Smooth muscle cell (in vitro differentiated cells): ENCODE measurements at regions not wholly inside any gene's neighbourhood (a gene's known extent, or its start where the extent isn't known, plus 50 kb on each side); places are given as distances from the start of the nearest gene placed in this dataset.

ENCODE experiments used
- DNase-seq: peaks from one replicate; lab custom pipeline; 2025; ENCODE audit not compliant: unreplicated experiment; lab: John Stamatoyannopoulos, UW
- H2AFZ ChIP-seq: fragments of 200-600 bp; sonication (generic); 2 replicates; pipeline ENCODE4 v1.6.0; 2016; ENCODE audit warnings: antibody characterized with exemption, low read depth, mild to moderate bottlenecking
- H3F3A ChIP-seq: fragments of 200-600 bp; sonication (generic); 2 replicates; pipeline ENCODE4 v1.6.0; 2017; ENCODE audit warnings: antibody characterized with exemption, low read depth
- H3K27ac ChIP-seq: fragments of 200-600 bp; sonication (generic); 2 replicates; pipeline ENCODE4 v1.5.1; 2016; ENCODE audit warnings: low read depth, mild to moderate bottlenecking
- H3K27me3 ChIP-seq: fragments of 200-600 bp; sonication (generic); 2 replicates; pipeline ENCODE4 v1.6.1; 2016; ENCODE audit warnings: low read depth, mild to moderate bottlenecking
- H3K36me3 ChIP-seq: fragments of 200-600 bp; sonication (generic); 2 replicates; pipeline ENCODE4 v1.5.1; 2016; ENCODE audit warnings: low read depth
- H3K4me1 ChIP-seq: fragments of 200-600 bp; sonication (generic); 2 replicates; pipeline ENCODE4 v1.5.1; 2016; ENCODE audit warnings: low read depth
- H3K4me2 ChIP-seq: fragments of 200-600 bp; sonication (generic); 2 replicates; pipeline ENCODE4 v1.6.0; 2016; ENCODE audit warnings: mild to moderate bottlenecking
- H3K4me3 ChIP-seq: fragments of 200-600 bp; sonication (generic); 2 replicates; pipeline ENCODE4 v1.5.1; 2016; ENCODE audit warnings: mild to moderate bottlenecking
- H3K79me2 ChIP-seq: fragments of 200-600 bp; sonication (generic); 2 replicates; pipeline ENCODE4 v1.6.0; 2016; ENCODE audit warnings: low read depth, mild to moderate bottlenecking
- H3K9ac ChIP-seq: fragments of 200-600 bp; sonication (generic); 2 replicates; pipeline ENCODE4 v1.6.0; 2016; ENCODE audit warnings: low read depth
- H3K9me3 ChIP-seq: fragments of 200-600 bp; sonication (generic); replicated peaks from 2 replicates; pipeline ENCODE4 v1.5.1; 2016; ENCODE audit warnings: low read depth
- H4K20me1 ChIP-seq: fragments of 200-600 bp; sonication (generic); 2 replicates; pipeline ENCODE4 v1.6.0; 2016; ENCODE audit warnings: low read depth
- WGBS: methylation state at CpG from one replicate; pipeline ENCODE4 v1.1.7; 2016; ENCODE audit warnings: low lambda C conversion rate; 5-methylcytosine and 5-hydroxymethylcytosine counted together
- TF ChIP-seq, protein P1 (sequence below): fragments of 200-600 bp; sonication (generic); IDR thresholded peaks from 2 replicates; pipeline ENCODE4 v1.5.1; 2017; ENCODE audit warnings: borderline replicate concordance, mild to moderate bottlenecking, antibody characterized with exemption; ENCODE audit not compliant: insufficient read depth, poor library complexity, severe bottlenecking

DNA sequence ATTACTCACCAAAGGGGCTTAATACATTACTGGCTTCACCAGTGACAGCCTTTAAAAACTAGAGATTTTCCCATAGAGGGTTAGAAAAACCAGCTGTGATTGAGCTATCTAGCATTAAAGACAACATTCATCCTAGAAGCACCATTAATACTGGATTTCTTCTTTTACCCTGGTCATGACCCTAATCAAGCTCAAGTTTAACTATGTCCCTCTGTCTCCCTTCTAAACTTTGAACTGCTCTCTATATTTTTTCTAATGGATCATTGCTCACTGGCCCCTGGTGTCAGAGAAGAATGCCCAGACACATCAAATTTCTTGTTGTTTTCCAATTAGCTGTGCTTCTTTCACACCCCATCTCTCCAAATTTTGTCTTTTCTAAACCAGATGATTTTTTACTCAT lies 1101.3 kb downstream of the XPNPEP1 start:
- Histone ChIP-seq H3F3A (no peaks in the 10 kb centered on the region), H3K4me2 (no peak overlapping the region), H3K9ac (no peak overlapping the region), H4K20me1 (no peaks in the 10 kb centered on the region), H3K4me1 (no peaks in the 10 kb centered on the region), H3K27ac (no peak overlapping the region), H3K4me3 (no peak overlapping the region), H3K36me3 (no peaks in the 10 kb centered on the region), H3K9me3 (no peaks in the 10 kb centered on the region), H3K27me3 (no peaks in the 10 kb centered on the region), H3K79me2 (no peaks in the 10 kb centered on the region), H2AFZ (no peak overlapping the region)
- TF ChIP-seq, protein P1, sequence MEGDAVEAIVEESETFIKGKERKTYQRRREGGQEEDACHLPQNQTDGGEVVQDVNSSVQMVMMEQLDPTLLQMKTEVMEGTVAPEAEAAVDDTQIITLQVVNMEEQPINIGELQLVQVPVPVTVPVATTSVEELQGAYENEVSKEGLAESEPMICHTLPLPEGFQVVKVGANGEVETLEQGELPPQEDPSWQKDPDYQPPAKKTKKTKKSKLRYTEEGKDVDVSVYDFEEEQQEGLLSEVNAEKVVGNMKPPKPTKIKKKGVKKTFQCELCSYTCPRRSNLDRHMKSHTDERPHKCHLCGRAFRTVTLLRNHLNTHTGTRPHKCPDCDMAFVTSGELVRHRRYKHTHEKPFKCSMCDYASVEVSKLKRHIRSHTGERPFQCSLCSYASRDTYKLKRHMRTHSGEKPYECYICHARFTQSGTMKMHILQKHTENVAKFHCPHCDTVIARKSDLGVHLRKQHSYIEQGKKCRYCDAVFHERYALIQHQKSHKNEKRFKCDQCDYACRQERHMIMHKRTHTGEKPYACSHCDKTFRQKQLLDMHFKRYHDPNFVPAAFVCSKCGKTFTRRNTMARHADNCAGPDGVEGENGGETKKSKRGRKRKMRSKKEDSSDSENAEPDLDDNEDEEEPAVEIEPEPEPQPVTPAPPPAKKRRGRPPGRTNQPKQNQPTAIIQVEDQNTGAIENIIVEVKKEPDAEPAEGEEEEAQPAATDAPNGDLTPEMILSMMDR = no peak
- DNase-seq = no peak

DNA sequence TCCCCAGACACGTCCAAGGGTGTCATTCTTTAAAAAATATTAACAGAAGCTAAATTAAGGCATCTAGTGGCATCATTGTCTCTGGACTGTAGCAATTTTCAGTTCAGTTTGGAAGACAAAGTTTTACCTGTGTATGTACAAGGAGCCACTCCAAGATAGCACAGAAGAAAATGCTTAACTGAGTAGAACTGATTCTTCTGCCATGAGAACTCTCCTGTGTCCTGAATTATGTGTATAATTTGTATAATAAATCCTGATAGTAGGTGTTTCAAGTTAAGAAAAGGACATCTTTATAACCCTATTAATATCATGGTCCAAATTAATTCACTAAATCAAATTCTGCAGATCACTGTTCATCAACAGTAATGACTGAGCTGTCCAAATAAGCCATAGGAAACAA lies 1104.0 kb downstream of the XPNPEP1 start:
- no peaks in the 10 kb centered on the region for H4K20me1 ChIP-seq
- H3K9me3 ChIP-seq = no peaks in the 10 kb centered on the region
- H3K4me3 ChIP-seq = no peak overlapping the region
- no peaks in the 10 kb centered on the region for H3K4me1 ChIP-seq
- TF ChIP-seq, protein P1 = no peak
- no peak overlapping the region for H2AFZ ChIP-seq
- WGBS = 69% methylated on average over 1 of the region's 1 CpG
- H3K79me2 ChIP-seq = no peaks in the 10 kb centered on the region
- no peaks in the 10 kb centered on the region for H3K27me3 ChIP-seq
- DNase-seq = no peak
- no peak overlapping the region for H3K27ac ChIP-seq
- H3K36me3 ChIP-seq = no peaks in the 10 kb centered on the region
- H3K4me2 ChIP-seq = no peak overlapping the region
- no peak overlapping the region for H3K9ac ChIP-seq
- H3F3A ChIP-seq = no peaks in the 10 kb centered on the region

DNA sequence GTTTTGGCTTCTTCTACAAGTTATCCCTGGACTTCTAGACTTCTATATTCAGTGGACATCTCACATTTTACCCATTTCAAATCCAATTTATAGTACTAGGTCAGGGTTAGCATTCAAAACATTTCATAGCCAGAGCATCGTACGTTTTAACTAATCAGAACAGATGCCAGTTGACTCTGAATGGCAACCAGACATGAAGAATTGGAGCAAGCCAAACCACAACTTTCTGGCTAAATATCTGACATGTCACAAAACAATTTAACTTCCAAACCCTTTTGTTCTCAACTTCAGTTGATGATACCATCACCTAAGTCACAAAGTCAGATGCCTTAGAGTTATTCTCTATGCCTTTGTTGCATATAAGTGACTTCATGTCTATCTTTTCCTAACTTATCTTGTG lies 1105.7 kb downstream of the XPNPEP1 start:
- Histone ChIP-seq H3K36me3 (no peaks in the 10 kb centered on the region), H4K20me1 (no peaks in the 10 kb centered on the region), H3F3A (no peaks in the 10 kb centered on the region), H3K4me1 (no peaks in the 10 kb centered on the region), H3K4me3 (no peak overlapping the region), H3K27me3 (no peaks in the 10 kb centered on the region), H2AFZ (no peak overlapping the region), H3K4me2 (no peak overlapping the region), H3K79me2 (no peaks in the 10 kb centered on the region), H3K9ac (no peak overlapping the region), H3K27ac (no peak overlapping the region), H3K9me3 (no peaks in the 10 kb centered on the region)
- DNase-seq = no peak
- WGBS = 82% methylated on average over 2 of the region's 2 CpGs
- TF ChIP-seq, protein P1 = no peak

DNA sequence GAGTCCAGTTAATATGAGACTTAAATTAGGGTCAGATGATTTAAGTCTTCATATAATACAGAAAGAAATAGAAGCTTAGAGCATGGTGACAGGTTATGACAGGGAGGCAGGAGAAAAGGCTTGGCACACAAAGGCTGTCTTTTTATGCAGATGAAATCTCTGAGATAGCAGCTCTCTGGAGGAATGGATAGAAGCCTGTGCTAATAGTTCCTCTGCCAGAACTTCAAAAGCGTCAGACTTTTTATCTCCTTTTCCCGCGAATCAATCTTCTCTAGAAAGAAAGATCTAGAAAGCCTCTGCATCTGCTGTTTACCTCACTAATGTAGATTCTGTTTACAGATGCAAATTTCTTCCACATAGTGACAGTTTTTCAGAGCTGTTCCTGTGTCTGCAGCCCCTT lies 1106.2 kb downstream of the XPNPEP1 start:
- TF ChIP-seq, protein P1 = no peak
- H3K4me2 ChIP-seq = no peak overlapping the region
- H3K9ac ChIP-seq = no peak overlapping the region
- no peak overlapping the region for H2AFZ ChIP-seq
- H3K27me3 ChIP-seq = no peaks in the 10 kb centered on the region
- no peaks in the 10 kb centered on the region for H4K20me1 ChIP-seq
- WGBS = 73% methylated on average over 3 of the region's 3 CpGs
- no peak overlapping the region for H3K27ac ChIP-seq
- no peaks in the 10 kb centered on the region for H3K36me3 ChIP-seq
- no peaks in the 10 kb centered on the region for H3K4me1 ChIP-seq
- H3K9me3 ChIP-seq = no peaks in the 10 kb centered on the region
- no peaks in the 10 kb centered on the region for H3F3A ChIP-seq
- DNase-seq = no peak
- H3K79me2 ChIP-seq = no peaks in the 10 kb centered on the region
- no peak overlapping the region for H3K4me3 ChIP-seq
